K562 (cell line): ENCODE measurements at regions not wholly inside any gene's neighbourhood (a gene's known extent, or its start where the extent isn't known, plus 50 kb on each side); places are given as distances from the start of the nearest gene placed in this dataset.

Experiments
- CHD4 ChIP-seq: fragments of 200-600 bp; sonication (generic); IDR thresholded peaks from 3 replicates; pipeline ENCODE4 v1.6.1; 2012; ENCODE audit warnings: low read depth, mild to moderate bottlenecking, mixed read lengths, low read length, inconsistent platforms; ENCODE audit not compliant: insufficient read depth, insufficient replicate concordance, poor library complexity, severe bottlenecking
- RBM39 ChIP-seq: fragments of 200-400 bp; formaldehyde crosslinking; optimal IDR thresholded peaks from 2 replicates; pipeline ENCODE3; 2018; ENCODE audit warnings: low read depth, low read length
- ZNF12 ChIP-seq: sonication (generic); formaldehyde crosslinking; IDR thresholded peaks from 2 replicates; pipeline ENCODE4 v1.4.0; 2020; ENCODE audit warnings: mild to moderate bottlenecking, missing genetic modification reagents
- ZZZ3 ChIP-seq: fragments of 450-650 bp; IDR thresholded peaks from 2 replicates; pipeline ENCODE4 v1.6.1; 2016; ENCODE audit warnings: antibody characterized with exemption, mild to moderate bottlenecking, moderate library complexity
- TF ChIP-seq, protein P1 (sequence below): fragments of 200-800 bp; sonication (Bioruptor generic); IDR thresholded peaks from 2 replicates; pipeline ENCODE4 v1.6.1; 2017; ENCODE audit warnings: missing genetic modification characterization, missing compliant biosample characterization

DNA sequence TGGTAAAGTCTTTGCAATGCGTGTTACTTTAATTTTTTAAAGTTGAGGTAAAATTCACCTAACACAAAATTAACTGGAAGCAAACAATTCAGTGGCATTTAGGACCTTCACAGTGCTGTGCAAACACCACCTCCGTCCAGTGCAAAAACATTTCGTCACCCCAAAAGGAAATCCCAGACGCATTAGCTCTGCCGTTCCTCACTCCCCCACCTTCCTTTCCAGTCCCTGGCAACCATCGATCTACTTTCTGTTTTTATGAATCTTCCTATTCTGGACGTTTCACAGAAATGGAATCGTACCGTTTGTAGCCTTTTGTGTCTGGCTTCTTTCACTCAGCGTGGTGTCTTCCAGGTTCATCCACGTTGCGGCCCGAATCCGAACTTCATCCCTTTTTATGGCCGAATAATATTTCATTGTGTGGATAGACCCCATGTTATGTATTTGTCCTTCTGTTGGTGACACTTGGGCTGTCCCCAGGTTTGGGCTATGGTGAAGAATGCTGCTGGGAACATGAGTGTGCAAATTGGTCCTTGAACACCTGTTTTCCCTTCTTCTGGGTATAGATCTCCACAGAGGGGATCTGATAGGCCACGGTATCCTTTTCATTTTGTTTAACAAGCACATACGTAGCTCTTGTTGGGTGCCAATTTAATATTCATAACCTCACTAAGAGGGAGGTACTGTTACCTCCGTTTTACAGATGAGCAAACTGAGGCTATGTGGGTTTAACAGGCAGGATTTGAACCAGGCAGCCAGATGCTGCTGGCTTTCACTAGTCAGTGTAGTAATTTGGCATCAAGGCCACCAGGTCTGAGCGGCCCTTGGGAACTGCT lies 232.0 kb upstream of the GSE1 start (continued):
- TF ChIP-seq RBM39 = peak; percentile 24
- no peak for TF ChIP-seq ZZZ3
- TF ChIP-seq, protein P1, sequence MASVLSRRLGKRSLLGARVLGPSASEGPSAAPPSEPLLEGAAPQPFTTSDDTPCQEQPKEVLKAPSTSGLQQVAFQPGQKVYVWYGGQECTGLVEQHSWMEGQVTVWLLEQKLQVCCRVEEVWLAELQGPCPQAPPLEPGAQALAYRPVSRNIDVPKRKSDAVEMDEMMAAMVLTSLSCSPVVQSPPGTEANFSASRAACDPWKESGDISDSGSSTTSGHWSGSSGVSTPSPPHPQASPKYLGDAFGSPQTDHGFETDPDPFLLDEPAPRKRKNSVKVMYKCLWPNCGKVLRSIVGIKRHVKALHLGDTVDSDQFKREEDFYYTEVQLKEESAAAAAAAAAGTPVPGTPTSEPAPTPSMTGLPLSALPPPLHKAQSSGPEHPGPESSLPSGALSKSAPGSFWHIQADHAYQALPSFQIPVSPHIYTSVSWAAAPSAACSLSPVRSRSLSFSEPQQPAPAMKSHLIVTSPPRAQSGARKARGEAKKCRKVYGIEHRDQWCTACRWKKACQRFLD (CRISPR knock-in tag) = 0 out of 2 replicates have a peak, but pooled peaks have one; percentile 24
- TF ChIP-seq CHD4 = peak; percentile 76
- TF ChIP-seq ZNF12 (CRISPR knock-in tag) = 0 out of 2 replicates have a peak, but pooled peaks have one; percentile 13
